ENCODE measurements at regions not wholly inside any gene's neighbourhood (a gene's known extent, or its start where the extent isn't known, plus 50 kb on each side); places are given as distances from the start of the nearest gene placed in this dataset.

GRCh38 chr1:163450986-163451385, 129.2 kb downstream of the NUF2 start (continued):
- TF ChIP-seq ZBTB33 (IDR thresholded peaks at IDR 0.05; ENCODE audit: extremely low read depth, insufficient replicate concordance, low read length) (no peak), RAD21 (IDR thresholded peaks at IDR 0.05; ENCODE audit: low read depth) (no peak), ZNF274 (IDR thresholded peaks at IDR 0.05; ENCODE audit: low read depth, low read length) (no peak), SP1 (IDR thresholded peaks at IDR 0.05; ENCODE audit: low read depth) (no peak), CBX3 (IDR thresholded peaks at IDR 0.05; ENCODE audit: low read depth) (no peak), EGR1 (IDR thresholded peaks at IDR 0.05; ENCODE audit: low read depth) (no peak), POLR2A (IDR thresholded peaks at IDR 0.05; ENCODE audit: borderline replicate concordance, extremely low read depth, insufficient read depth, insufficient read length) (no peak)
- TF ChIP-seq, protein P1, sequence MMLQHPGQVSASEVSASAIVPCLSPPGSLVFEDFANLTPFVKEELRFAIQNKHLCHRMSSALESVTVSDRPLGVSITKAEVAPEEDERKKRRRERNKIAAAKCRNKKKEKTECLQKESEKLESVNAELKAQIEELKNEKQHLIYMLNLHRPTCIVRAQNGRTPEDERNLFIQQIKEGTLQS (IDR thresholded peaks at IDR 0.05), result no peak

DNA sequence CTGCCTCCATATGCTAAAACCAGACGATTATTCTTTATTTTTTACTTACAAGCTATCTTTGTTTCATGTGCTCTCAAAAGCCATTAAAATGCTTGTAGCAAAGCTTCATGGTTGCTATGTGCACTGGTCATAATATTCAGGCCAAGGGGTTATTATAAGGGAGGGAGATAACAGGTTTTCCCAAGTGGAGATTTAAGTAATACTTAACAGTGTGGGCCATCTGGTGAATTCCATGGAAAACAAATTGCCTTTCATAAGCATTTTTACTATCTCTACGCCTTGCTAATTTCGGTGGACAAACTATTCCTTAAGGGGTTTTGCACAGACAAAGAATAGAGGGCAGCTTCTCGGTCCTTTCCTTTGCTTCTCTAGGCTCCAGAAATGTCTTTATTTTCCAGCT, 137.8 kb downstream of the NUF2 start:
- TF ChIP-seq SIN3A (IDR thresholded peaks at IDR 0.05; ENCODE audit: low read depth) (no peak), EZH2phosphoT487 (IDR thresholded peaks at IDR 0.05; ENCODE audit: borderline replicate concordance) (no peak), JUND (IDR thresholded peaks at IDR 0.05) (no peak), FOSL1 (IDR thresholded peaks at IDR 0.05; ENCODE audit: low read depth) (no peak), ZNF274 (IDR thresholded peaks at IDR 0.05; ENCODE audit: low read depth, low read length) (no peak), YY1 (IDR thresholded peaks at IDR 0.05; ENCODE audit: extremely low read depth, insufficient replicate concordance, low read depth, low read length) (no peak), POLR2A (IDR thresholded peaks at IDR 0.05; ENCODE audit: borderline replicate concordance, extremely low read depth, insufficient read depth, insufficient read length) (no peak), SRF (IDR thresholded peaks at IDR 0.05; ENCODE audit: low read depth) (no peak)
- TF ChIP-seq, protein P2, sequence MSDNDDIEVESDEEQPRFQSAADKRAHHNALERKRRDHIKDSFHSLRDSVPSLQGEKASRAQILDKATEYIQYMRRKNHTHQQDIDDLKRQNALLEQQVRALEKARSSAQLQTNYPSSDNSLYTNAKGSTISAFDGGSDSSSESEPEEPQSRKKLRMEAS (IDR thresholded peaks at IDR 0.05), result no peak
- Histone ChIP-seq H3K27me3 (ENCODE audit: insufficient read depth, low read length) (peaks cover 15% of the 10 kb centered on the region; the same call in 1 of the 2 replicates), H3K9me2 (ENCODE audit: insufficient read depth) (no peaks in the 10 kb centered on the region), H3K79me2 (ENCODE audit: insufficient read depth, low read length) (no peaks in the 10 kb centered on the region), H3K4me3 (replicated peaks in 1 of 2; ENCODE audit: low read depth in 1 of 2, low read length in 2 of 2) (no peak overlapping the region), H3K9ac (ENCODE audit: low read length) (no peak overlapping the region), H3K9me3 (ENCODE audit: control insufficient read depth in 1 of 2, insufficient read depth in 1 of 2, low read depth in 1 of 2, low read length in 2 of 2) (no peaks in the 10 kb centered on the region), H3K36me3 (ENCODE audit: control insufficient read depth in 1 of 2, insufficient read depth in 2 of 2, low read length in 2 of 2) (no peaks in the 10 kb centered on the region), H3K4me1 (ENCODE audit: control insufficient read depth in 1 of 2, insufficient read depth in 2 of 2, low read length in 2 of 2) (no peaks in the 10 kb centered on the region), H3K27ac (ENCODE audit: low read depth, low read length) (no peak overlapping the region), H2AFZ (ENCODE audit: low read depth, low read length, poor library complexity, severe bottlenecking) (no peak overlapping the region), H3K4me2 (ENCODE audit: low read length) (no peak overlapping the region), H4K20me1 (ENCODE audit: insufficient read depth) (no peaks in the 10 kb centered on the region)
- ChIA-PET CTCF (no interaction called here), POLR2A (no interaction called here), RAD21 (ENCODE audit: low non-redundant PET in 1 of 2, low total read pairs in 2 of 2, uncharacterized antibody in 2 of 2, unreplicated experiment in 2 of 2) (no interaction called here)
- intact Hi-C loops (cut with micrococcal nuclease), result no loop called here
- ATAC-seq, result no peak
- DNase-seq (ENCODE audit: low read depth, low spot score), result no peak
- no TSS peak for BruUV-seq (replicated peaks)

Measured in HCT116 (cell line).